SK-N-SH (cell line): ENCODE measurements at regions not wholly inside any gene's neighbourhood (a gene's known extent, or its start where the extent isn't known, plus 50 kb on each side); places are given as distances from the start of the nearest gene placed in this dataset.

Experiments used
- CTCF ChIA-PET: fragments of 300-600, 350-600 bp; formaldehyde crosslinking; extraction: SDS; loops from one replicate; lab custom pipeline; 2021; lab: Yijun Ruan, JAX
- POLR2A ChIA-PET: fragments of 350-600 bp; sonication (Branson Sonifier 250); formaldehyde crosslinking; extraction: SDS; loops from one replicate; lab custom pipeline; 2020; ENCODE audit warnings: antibody characterized with exemption, inconsistent platforms; lab: Yijun Ruan, JAX
- DNase-seq: peaks from one replicate; pipeline ENCODE4 v3.0.0; 2012
- H2AFZ ChIP-seq: fragments of 200-600 bp; sonication (generic); 2 replicates; pipeline ENCODE4 v1.8.1; 2016; ENCODE audit warnings: antibody characterized with exemption, mild to moderate bottlenecking, low read depth
- H3F3A ChIP-seq: fragments of 200-600 bp; sonication (generic); replicated peaks from 2 replicates; pipeline ENCODE3; 2016; ENCODE audit warnings: antibody characterized with exemption, mild to moderate bottlenecking; ENCODE audit not compliant: insufficient read depth
- H3K27ac ChIP-seq, 2 experiments: fragments of 200-500 bp in 1 of 2; fragments of 200-600 bp in 1 of 2; sonication (Bioruptor generic) in 1 of 2; sonication (generic), shearing (Covaris generic) in 1 of 2; 2 replicates each; pipeline versions ENCODE4 v1.5.1 to v1.6.1; 2014 to 2016; ENCODE audit warnings: low read depth in 2 of 2, inconsistent platforms in 1 of 2, low read length in 1 of 2, mild to moderate bottlenecking in 1 of 2, mixed read lengths in 1 of 2
- H3K27me3 ChIP-seq: fragments of 200-600 bp; sonication (generic), shearing (Covaris generic); 2 replicates; pipeline ENCODE4 v1.6.1; 2016; ENCODE audit warnings: mixed run types; ENCODE audit not compliant: insufficient read depth
- H3K36me3 ChIP-seq, 2 experiments: fragments of 200-500 bp in 1 of 2; fragments of 200-600 bp in 1 of 2; sonication (Bioruptor generic) in 1 of 2; sonication (generic) in 1 of 2; replicated peaks in 1 of 2; 2 replicates each; pipeline versions ENCODE3 to v1.5.1; 2014 to 2016; ENCODE audit warnings: low read length in 1 of 2, mild to moderate bottlenecking in 1 of 2; ENCODE audit not compliant: insufficient read depth in 2 of 2, control insufficient read depth in 1 of 2
- H3K4me1 ChIP-seq, 2 experiments: fragments of 200-500 bp in 1 of 2; fragments of 200-600 bp in 1 of 2; sonication (Bioruptor generic) in 1 of 2; sonication (generic), shearing (Covaris generic) in 1 of 2; 2 replicates each; pipeline versions ENCODE4 v1.5.1 to v1.6.1; 2014 to 2016; ENCODE audit warnings: low read depth in 1 of 2, low read length in 1 of 2, mixed run types in 1 of 2; ENCODE audit not compliant: insufficient read depth in 2 of 2, control insufficient read depth in 1 of 2
- H3K4me2 ChIP-seq: fragments of 200-600 bp; sonication (generic), shearing (Covaris generic); 2 replicates; pipeline ENCODE4 v1.6.1; 2017; ENCODE audit warnings: mixed run types
- H3K4me3 ChIP-seq, 2 experiments: fragments of 200-500 bp in 1 of 2; fragments of 200-600 bp in 1 of 2; sonication (Bioruptor generic) in 1 of 2; sonication (generic), shearing (Covaris generic) in 1 of 2; 2 replicates each; pipeline versions ENCODE4 v1.5.1 to v1.8.1; 2014 to 2016; ENCODE audit warnings: low read depth in 2 of 2, inconsistent platforms in 1 of 2, low read length in 1 of 2, mild to moderate bottlenecking in 1 of 2, mixed read lengths in 1 of 2, moderate library complexity in 1 of 2
- H3K79me2 ChIP-seq: fragments of 200-600 bp; sonication (generic); 2 replicates; pipeline ENCODE4 v1.8.1; 2017; ENCODE audit warnings: mild to moderate bottlenecking; ENCODE audit not compliant: insufficient read depth
- H3K9ac ChIP-seq: fragments of 200-600 bp; sonication (generic); 2 replicates; pipeline ENCODE4 v1.6.1; 2017; ENCODE audit warnings: mixed run types
- H3K9me2 ChIP-seq: fragments of 200-600 bp; sonication (generic); 2 replicates; pipeline ENCODE4 v1.6.1; 2017; ENCODE audit warnings: mixed run types
- H3K9me3 ChIP-seq: fragments of 200-600 bp; sonication (generic); 2 replicates; pipeline ENCODE4 v1.6.1; 2017; ENCODE audit warnings: mixed run types, mild to moderate bottlenecking, moderate library complexity
- H4K20me1 ChIP-seq: fragments of 200-600 bp; sonication (generic); 2 replicates; pipeline ENCODE4 v1.6.1; 2017; ENCODE audit warnings: mild to moderate bottlenecking, mixed run types; ENCODE audit not compliant: insufficient read depth
- GABPA ChIP-seq: IDR thresholded peaks from 2 replicates; pipeline ENCODE4 v1.4.0; 2012; ENCODE audit warnings: low read depth, mild to moderate bottlenecking
- GATA2 ChIP-seq: sonication (generic); formaldehyde crosslinking; IDR thresholded peaks from 2 replicates; pipeline ENCODE4 v1.5.0; 2020; ENCODE audit warnings: mild to moderate bottlenecking, missing genetic modification reagents
- MEF2A ChIP-seq: IDR thresholded peaks from 2 replicates; pipeline ENCODE4 v1.4.0; 2012; ENCODE audit warnings: low read depth, borderline replicate concordance
- RCOR1 ChIP-seq: fragments of 150-350 bp; IDR thresholded peaks from 2 replicates; pipeline ENCODE4 v1.6.1; 2017; ENCODE audit warnings: antibody characterized with exemption, low read length
- REST ChIP-seq: IDR thresholded peaks from 2 replicates; pipeline ENCODE4 v1.6.1; 2012; ENCODE audit warnings: mild to moderate bottlenecking, low read depth, low read length, moderate library complexity
- SIN3A ChIP-seq: IDR thresholded peaks from 2 replicates; pipeline ENCODE4 v1.6.1; 2012; ENCODE audit warnings: low read depth, mild to moderate bottlenecking, low read length, moderate library complexity, borderline replicate concordance
- SMC3 ChIP-seq: IDR thresholded peaks from 2 replicates; pipeline ENCODE4 v1.6.1; 2012; ENCODE audit warnings: low read depth, low read length, improper control_type of control experiment
- ZBTB33 ChIP-seq: IDR thresholded peaks from 2 replicates; pipeline ENCODE4 v1.4.0; 2012; ENCODE audit warnings: low read depth, borderline replicate concordance
- WGBS: methylation state at CpG from one replicate; pipeline ENCODE4 v1.1.6; 2017; ENCODE audit warnings: low lambda C conversion rate; 5-methylcytosine and 5-hydroxymethylcytosine counted together
- TF ChIP-seq, protein P1 (sequence below): fragments of 150-350 bp; IDR thresholded peaks from 2 replicates; pipeline ENCODE4 v1.6.1; 2016; ENCODE audit warnings: mild to moderate bottlenecking, low read depth, low read length

DNA sequence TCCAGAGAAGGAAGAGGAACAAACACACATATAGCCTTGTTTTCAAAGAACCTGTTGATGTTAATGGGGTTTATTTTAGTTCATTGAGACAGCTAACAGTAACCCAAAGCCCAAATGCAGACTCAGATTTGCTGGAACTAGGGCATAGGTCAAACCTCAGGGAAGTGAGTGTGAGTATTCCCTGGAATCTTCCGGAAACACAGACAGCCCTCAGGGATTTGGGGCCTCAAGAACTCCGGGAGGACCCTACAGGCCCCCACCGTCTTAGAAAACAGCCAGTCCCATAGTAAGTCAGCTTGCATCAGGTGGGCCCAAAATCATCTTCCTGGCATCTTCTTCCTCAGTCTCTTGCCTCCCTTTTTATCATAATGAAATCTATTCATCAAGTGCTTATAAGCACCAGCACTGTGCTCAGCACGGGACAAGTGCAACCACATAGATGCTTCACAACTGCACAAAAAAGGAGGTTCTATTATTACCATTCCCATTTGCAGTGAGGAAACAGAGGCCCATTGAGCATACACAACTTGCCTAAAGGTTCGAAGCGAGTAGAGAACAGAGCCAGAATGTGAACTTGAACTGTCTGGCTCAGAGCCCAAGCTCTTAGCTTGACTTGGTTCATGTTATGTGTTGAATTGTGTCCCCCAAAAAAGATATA lies 50.2 kb upstream of the BCL11A start:
- Histone ChIP-seq H3K79me2 (no peaks in the 10 kb centered on the region), H3K9me3 (no peaks in the 10 kb centered on the region), H4K20me1 (no peaks in the 10 kb centered on the region), H2AFZ (no peak overlapping the region), H3K9me2 (no peaks in the 10 kb centered on the region), H3K4me2 (no peak overlapping the region), H3K36me3 (no peaks in the 10 kb centered on the region), H3K4me1 (no peaks in the 10 kb centered on the region), H3K9ac (no peak overlapping the region), H3K4me3 (no peak overlapping the region), H3F3A (no peaks in the 10 kb centered on the region)
- WGBS = 48% methylated on average over 6 of the region's 6 CpGs
- CTCF ChIA-PET = no interaction called here
- no peak for DNase-seq
- TF ChIP-seq REST = no peak
- no peak for TF ChIP-seq MEF2A
- TF ChIP-seq, protein P1, sequence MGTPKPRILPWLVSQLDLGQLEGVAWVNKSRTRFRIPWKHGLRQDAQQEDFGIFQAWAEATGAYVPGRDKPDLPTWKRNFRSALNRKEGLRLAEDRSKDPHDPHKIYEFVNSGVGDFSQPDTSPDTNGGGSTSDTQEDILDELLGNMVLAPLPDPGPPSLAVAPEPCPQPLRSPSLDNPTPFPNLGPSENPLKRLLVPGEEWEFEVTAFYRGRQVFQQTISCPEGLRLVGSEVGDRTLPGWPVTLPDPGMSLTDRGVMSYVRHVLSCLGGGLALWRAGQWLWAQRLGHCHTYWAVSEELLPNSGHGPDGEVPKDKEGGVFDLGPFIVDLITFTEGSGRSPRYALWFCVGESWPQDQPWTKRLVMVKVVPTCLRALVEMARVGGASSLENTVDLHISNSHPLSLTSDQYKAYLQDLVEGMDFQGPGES = no peak
- TF ChIP-seq GABPA = no peak
- no peak for TF ChIP-seq RCOR1
- TF ChIP-seq SIN3A = no peak
- no peak for TF ChIP-seq GATA2 (CRISPR knock-in tag)
- TF ChIP-seq ZBTB33 = no peak
- no peak for TF ChIP-seq SMC3
- TF ChIP-seq, all 33 proteins: peak for 0
- Histone ChIP-seq H3K27me3 (no peaks in the 10 kb centered on the region; the same call in 1 of the 2 replicates), H3K27ac (no peak overlapping the region)
- POLR2A ChIA-PET = no interaction called here
